Activated naive CD4-positive, alpha-beta T cell treated with anti-CD3 and anti-CD28 coated beads, Interleukin-2, amount 50 U/mL, for 16 hours (primary cell): ENCODE measurements at regions not wholly inside any gene's neighbourhood (a gene's known extent, or its start where the extent isn't known, plus 50 kb on each side); places are given as distances from the start of the nearest gene placed in this dataset.

Experiments
- DNase-seq: peaks from one replicate; pipeline ENCODE4 v3.0.0-alpha.2; 2020

DNA sequence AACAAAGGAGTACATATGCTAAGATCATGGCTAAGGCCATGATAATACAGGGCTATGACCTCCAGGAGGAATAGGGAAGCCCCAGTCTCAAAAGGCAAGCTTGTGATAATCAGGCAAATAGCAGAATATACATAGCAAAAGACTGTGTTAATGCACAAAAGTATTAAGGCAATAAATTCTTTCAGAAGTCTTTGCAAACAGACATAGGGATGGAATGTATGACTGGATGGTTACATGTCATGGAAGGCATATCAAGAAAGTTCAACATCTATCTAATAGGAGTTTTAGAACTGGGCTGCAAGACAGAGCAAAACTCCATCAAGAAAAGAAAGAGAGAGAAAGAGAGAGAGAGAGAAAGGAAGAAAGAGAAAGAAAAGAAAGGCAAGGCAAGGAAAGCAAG, 264.5 kb upstream of the CDH6 start:
- no peak for DNase-seq

DNA sequence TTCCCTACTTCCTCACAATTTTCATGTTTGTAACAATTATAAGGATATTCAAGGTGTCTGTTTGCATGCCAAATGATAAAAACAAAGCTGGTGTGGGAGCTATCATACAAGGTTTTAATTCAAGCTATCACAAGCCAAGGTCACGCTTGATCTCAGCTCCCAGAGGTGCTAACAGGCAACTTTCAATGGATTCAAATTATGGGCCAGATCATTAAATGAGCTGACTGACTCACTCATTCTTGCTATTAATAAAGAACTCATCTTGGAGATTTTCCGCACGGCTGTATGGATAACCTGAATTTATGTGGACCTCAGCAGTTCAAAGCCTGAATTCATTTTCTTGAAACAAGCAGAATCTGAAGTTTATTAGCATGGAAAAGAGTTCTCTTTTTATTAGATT, 267.3 kb upstream of the CDH6 start:
- DNase-seq, result no peak

DNA sequence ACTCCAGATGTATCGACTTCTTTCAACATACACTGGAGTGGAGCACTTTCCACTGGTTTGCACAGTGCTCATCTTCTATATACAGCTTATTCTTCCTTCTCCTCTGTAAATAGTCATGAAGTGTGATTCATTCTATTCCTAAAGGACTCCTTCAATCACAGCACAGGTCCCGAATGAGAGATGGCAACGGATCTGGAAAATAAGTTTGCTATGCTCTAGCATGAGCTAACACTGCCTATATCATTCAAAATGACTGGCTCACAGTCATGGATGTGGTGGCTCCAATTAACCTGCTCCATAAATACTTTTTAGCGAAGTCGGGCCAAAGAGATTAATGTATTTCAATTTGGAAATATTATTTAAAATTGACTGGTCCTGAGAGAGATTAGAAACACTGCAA, 272.1 kb upstream of the CDH6 start:
- no peak for DNase-seq

DNA sequence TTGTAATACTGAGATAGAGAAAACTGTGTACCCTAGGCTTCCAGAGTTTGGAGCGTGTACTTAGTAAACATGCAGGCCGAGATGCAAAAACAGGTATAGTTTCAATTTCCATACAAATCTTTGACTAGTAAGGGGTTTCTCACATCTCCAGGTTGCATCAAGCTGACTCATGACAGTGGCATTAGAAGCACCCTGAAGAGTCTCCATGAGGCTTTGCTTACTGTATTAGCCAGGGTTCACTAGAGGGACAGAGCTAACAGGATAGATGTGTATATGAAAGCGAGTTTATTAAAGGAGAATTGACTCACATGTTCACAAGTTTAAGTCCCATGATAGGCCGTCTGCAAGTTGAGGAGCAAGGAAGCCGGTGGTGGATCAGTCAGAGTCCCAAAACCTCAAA, 275.3 kb upstream of the CDH6 start:
- DNase-seq, result no peak

DNA sequence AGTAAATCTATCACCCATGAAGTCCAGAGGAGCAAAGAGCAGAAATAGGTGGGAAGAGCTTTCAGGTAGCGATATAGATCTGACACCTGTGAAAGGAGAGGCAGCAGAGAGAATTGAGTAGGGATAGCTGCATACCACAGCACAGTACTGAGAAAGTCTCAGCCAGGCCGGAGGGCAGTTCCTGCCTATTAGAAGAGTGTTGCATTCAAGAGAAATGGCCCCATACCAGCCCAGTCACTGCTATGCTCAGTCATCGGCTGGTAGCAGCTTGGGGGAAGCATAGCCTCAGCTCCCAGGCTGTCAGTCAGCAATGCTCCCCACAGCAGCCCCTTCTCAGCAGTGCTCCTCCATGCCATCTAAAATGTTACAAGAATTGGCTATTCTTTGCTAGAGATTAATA, 285.1 kb upstream of the CDH6 start:
- DNase-seq, result no peak

DNA sequence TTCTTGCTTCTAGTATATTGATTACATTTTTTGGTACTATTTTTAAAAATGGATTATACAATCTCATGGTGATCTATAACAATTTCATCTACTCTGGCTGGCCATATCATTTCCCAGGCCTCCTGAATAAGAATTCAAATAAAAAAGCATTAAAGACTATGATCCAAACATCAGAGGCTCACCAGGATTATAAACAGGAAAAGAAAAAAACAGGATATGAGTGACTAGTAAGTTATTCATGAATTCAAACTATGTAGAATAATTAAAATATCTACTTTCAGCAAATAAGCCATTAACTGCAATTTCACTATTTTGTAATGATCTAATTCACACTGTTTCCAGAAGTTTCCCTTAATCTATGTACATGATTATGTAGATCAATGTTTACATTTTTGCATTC, 293.1 kb upstream of the CDH6 start:
- no peak for DNase-seq

DNA sequence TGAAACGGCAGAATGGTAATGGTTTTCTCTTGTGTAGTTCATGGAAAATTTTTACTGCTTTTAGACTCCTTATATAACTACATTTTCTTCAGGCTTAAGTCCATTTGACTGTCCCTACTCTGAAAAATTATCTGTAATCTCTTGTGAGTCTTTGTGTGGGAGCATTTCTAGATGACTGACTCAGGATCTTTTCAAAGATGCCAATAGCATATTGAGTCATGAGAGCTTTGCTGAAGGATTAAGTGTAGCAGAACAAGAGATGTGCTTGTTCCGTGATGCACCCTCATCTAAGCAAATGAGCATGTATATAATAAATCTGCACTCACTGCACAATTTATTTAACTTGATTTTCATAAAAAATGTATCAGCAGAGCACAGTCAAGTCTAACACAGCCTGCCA, 298.7 kb upstream of the CDH6 start:
- no peak for DNase-seq

DNA sequence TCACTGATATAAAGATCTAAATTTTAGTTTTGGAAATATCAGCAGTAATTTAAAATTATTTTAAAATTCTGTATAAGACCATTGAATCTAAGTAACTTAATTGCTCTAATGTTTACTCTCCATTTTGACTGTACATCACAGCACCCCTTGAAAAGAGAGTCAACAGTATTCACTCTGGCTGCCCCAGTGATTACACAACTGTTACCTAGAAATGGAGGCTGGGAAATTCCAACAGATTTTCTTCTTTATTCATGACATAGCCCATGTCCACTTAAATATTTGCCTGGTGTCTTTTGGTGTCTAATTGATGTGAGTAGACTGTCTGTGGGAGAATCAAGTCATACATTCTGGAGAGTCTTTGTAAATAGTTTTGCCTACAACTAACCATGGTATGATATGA, 301.8 kb upstream of the CDH6 start:
- DNase-seq, result no peak

DNA sequence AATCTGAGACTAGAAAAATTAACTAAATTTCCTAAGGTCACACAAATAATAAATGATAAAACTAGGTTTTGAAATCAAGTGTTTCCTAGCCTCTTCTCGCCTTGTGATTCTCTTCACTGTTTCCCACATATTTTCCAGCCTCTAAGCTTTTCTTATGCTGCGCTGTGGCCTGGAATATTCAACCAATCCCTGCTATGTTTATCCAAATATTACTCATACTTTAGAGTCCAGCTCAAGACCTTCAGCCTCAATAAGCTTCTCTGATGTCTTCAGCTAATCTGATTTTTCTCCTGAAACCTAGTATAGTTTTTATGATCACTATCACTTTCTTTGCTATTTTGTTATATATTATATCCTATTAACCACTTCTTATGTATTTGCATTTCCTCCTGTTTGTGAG, 303.1 kb upstream of the CDH6 start:
- no peak for DNase-seq

DNA sequence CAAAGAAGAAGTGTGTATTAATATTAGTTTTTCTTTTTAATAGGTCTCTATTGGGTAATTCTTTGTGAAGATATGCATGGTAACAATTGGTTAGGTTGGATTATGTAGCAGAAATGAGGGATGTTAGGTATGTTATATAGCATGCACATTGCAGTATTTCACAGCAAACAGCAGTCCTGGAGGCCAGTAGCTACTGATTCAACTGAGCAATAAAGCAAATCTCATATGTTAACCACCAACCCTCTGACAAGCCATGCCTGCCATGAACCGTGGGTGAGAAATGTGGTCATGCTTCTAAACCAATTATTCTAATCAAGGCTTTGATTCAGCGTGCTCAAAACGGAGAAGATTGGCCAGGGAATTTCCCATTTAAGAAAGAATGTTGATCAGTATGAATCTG, 313.0 kb upstream of the CDH6 start:
- DNase-seq, result no peak

DNA sequence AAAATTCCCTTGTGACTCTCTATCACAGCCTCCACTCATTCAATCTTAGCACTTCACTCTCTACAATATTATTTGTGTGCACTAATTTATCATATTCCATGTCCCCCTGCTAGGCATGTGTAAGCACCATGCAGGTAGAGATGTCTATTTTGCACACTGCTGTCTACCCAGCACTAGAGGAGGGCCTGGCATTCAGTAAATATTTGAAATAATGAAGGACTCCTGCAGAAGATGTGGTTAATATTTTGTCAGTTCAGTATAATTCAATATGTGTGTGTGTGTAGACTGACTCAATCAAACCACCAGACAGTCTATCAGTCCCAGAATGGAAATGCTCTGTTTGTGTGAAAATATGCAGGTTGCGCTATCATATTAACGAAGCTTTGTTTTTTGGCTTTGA, 313.6 kb upstream of the CDH6 start:
- DNase-seq, result no peak

DNA sequence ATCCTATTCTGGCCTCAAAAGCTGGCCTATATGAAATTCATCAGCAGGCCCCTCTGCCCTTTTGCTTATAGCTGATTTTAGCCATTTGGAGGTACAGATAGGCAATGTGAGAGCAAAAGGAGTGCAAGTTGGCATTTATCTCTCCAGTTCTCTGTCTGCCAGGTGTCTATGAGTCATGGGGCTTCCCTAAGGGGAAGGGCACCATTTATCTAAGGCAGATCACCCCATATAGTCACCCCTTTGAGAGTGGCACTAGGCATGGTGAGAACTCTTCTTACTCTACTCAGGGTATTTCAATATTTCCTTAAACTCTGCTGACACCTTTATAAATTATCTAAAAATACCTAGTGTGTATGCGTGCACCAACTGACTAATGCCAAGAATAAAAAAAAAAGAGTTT, 314.7 kb upstream of the CDH6 start:
- no peak for DNase-seq

DNA sequence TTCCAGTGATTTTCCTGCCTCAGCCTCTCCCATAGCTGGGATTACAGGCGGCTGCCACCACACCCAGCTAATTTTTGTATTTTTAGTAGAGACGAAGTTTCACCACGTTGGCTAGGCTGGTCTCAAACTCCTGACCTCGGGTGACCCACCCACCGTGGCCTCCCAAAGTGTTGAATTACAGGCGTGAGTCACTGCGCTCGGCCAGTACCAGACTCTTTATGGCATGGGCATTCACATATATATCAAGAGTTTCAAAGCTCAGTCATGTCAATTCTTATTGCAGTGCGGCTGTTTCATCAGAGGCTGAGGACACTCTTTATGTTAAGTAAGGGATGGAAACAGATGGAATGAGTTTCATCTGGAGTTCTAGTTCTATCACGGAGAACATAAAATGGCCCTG, 315.2 kb upstream of the CDH6 start:
- DNase-seq, result no peak

DNA sequence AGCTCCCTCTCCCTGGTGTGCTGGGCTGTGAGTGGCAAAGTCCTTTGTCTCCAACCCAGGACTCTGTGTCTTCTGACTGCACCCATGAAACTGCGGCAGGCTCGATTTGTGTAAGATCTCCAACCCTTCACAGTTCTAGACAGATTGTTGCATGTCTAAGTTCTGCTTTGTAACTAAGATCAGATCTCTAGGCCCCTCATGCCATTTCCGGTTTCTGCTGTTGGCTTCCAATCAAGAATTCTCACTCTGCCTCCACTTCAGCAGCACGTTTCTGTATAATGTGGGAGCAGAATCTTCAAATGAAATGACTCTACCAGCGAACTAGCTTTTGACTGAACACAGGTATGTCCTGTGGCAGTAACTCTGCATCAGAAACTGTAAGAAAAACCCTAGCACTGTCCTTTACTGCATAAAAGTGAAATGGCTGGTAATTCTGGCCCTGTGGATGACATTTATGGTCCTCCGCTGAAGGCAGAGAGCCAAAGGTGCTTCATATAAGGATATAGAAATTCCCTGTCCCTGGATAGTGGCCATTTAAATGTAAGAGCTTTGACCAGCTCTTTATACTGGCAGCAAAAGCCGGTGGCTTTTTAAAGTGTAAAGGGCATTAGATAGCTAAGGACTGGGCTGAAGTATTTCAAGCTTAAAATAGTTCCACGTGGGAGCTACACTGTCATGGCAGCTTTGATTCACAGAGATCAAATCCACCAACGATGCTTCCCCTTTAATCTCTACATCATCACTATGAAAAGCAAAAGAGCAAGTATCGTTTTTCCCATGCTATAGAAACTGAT, 319.0 kb upstream of the CDH6 start:
- DNase-seq, result no peak

DNA sequence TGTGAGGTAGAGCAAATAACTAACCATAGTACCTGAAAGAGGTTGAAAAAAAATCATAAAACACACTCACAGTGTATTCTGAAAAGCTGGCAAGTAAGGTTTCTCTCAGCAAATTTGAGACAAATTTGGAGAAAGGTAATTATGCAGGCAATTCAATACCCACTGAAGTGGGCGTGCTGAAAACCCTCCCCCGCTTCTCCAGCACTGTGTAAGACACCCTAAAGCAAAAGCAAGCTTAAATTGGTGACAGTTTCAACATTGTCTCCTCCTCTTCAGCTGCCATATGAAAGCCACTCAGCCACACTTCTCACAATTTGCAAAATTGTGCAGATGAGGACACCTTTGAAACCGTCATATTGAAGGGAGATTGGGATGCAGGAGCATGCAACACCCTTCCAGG, 322.3 kb upstream of the CDH6 start:
- no peak for DNase-seq

DNA sequence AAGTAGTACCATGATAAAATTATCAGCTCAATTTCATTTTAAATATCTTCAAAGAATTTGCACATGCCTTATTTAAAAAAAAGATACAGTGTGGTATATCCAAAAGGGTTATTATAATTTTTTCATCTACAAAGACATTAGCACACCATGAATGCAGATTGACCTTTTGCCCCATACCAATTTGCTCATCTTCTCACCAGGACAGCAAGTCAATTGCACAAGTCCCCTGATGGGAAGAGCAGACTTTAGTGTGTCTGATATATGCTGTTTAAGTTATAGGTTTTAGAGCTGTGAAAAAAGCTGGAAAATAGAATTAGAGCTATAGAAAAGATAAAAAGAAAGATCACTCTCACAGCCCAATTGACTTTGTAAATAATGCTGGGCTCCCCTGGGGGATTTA, 325.8 kb upstream of the CDH6 start:
- no peak for DNase-seq

DNA sequence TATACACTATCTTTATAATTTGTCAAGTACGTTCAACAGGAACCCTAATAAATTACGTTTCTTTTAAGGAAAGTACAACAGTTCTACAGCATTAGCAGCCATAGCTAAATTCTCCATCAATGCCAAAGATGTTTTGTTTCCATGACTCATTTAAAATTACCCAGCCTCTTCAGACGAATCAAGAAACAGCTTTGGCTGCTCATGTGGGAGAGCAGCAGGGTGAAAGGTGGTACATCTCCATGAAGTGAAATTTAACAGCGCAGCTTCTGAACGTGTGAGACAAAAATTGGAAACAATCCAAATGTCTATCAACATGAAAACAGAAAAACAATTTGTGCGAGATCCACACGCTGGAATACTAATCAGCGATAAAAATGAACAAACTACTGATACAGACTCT, 327.3 kb upstream of the CDH6 start:
- no peak for DNase-seq

DNA sequence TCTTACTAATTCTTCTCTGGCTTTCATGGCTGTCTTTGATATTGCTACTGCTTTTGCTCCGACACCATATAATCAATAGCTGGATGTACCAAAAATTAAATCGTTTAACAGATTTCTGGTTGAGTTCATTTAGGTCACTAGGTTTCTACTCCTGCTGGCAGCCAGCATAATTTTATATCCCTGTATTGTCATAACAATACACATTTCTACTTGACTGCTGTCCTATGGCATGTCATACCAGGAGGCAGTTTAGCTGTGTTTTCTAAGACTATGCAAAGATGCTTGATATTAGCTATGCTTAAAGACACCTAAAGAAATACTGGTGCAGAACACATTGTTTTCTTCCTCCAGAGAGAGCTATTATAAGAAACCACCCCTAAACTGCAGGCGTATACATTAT, 337.2 kb upstream of the CDH6 start:
- DNase-seq, result no peak

DNA sequence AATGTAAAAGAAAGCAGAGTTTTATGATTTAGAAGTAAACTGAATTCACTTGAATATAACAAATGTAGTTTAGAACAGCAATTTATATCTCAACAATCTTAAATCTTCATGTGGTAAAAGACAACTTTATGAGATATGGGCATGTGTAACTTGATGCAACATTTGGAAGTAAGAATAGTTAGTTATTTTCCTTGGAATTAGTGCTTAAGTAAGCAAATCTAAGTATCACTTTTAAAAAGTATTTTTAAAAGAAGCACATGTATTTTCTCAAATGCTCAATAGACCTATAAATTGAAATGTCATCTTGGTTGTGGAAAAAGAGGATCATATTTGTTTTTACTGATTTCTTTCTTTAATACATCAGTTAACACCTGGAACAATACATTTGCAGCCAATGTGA, 340.3 kb upstream of the CDH6 start:
- no peak for DNase-seq

DNA sequence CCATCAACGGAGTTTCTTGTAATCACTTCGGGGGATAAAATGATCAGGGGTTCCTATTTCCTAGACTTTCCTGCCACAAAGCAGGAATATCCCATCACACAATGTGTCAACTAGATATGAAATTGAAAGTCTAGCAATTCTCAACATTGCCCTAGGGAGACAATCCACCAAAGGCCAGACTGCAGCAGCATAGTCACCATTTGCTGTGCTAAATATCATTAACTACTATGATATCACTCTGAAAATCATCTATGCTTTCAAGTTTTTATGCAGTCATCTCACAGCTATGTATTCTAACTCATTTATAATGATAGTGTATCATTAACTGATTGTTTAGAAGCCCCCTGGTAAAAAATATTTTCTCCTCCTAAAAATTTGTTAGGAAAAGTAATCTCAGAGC, 342.6 kb upstream of the CDH6 start:
- DNase-seq, result no peak

DNA sequence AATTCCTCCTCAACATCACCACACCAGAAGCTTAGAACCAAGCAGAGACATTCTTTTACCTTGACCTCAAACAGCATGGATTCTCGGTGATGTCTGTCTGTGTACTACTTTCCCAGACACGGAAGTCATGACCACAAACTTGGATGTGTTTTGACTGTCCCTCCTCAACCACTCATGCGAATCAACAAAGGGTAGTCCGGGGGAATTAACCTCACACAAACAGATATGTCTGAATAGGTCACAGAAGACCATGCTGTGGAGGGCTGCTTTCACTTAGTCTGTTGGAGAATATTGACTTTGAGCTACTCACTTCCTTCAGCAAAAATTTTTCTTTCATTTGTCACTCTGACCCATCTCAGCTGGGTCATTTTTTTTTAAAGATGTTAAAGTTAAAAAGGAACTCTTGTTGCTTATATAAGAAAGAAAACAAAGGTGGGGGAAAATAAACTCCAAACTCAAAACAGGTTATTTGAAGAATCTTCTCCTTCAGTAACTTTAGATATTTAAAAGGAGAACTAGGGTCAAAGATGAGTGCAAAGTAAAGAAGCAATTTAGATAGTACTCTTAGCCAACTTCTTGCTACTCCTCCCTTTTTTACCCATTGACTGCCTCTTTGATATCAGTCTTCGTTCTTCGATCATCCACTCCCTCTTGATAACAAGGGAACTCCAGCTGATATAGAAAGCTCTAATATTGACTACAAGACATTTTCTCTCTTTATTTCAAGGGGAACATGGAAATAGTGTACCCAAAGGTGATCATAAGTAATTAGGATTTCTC, 343.4 kb upstream of the CDH6 start:
- DNase-seq, result no peak

DNA sequence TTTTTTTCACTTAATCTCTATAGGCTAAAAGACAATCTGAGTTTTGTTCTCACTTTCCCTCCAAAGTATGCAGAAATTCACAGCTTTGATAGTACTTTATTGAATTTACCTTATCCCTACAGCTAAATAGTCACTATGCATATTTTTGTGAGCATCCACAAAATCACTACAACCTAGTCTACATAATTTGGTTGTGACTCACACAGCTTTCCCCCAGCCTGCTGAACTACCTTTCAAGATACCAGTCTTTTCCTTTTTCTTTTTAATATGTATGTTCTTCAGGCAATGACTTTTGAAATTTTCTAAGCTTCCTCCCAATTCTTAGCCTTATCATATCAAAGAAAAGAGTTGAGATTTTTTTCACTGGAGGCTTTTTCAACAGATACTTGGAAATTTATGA, 347.3 kb upstream of the CDH6 start:
- DNase-seq, result no peak

DNA sequence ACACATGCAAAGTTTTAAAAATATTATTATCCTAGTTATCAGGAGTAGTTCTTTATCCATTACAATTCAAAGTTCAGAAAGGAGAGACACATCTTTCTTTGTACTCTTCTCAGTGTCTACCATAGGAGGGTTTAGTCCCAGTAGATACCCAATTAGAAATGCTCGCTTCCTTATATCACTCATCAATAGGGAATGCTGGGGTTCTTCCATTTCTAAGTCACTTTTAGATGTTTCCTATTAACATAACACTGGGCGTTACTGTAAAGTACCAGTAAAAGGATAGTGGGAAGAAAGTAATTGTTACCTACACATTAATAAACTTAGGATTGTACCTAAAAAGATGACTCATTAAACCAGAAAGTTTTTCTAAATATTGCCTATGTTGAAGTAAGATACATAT, 348.3 kb upstream of the CDH6 start:
- DNase-seq, result no peak

DNA sequence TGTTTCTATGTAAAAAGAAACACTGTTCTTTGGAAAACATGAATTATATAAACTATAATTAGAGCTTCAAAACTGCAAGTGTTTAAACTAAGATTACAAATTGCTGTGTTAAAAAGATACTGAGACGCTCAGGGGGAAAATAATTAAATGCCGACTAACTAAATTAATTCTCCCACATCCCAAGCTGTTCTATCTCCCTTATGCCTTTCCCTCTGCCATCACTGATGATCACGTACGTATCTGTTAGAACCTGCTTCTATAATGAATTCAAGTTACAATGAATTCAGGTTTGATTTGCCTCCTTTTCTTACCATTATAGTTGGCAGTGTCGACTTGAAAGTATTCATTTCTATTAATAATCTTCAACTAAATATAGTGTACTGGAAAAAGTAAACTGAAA, 349.9 kb upstream of the CDH6 start:
- DNase-seq, result no peak

DNA sequence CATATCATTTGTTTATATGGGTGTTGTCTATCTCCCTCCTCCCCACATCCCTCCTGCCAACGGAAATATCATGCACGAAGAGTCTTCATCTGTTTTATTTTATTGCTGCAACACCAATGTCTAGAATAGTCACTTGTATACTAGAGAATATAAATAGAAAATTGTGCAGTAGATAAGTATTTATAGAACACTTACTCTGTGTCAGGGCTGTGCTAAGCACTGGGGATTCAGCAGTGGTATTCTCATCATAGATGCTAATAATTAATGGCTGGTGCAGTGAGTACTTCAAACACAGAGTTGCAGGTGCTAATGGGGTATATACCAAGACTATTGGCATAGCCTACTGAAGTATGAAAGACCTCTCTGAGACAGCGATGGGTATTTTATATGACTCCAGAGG, 353.5 kb upstream of the CDH6 start:
- no peak for DNase-seq
